HEK293 (cell line): ENCODE measurements at regions not wholly inside any gene's neighbourhood (a gene's known extent, or its start where the extent isn't known, plus 50 kb on each side); places are given as distances from the start of the nearest gene placed in this dataset.

Experiments used
- CTCF ChIP-seq: fragments of 450-650 bp; formaldehyde crosslinking; IDR thresholded peaks from 2 replicates; pipeline ENCODE4 v1.5.1; 2016; ENCODE audit warnings: missing biosample characterization, missing genetic modification characterization
- KLF1 ChIP-seq: fragments of 450-650 bp; formaldehyde crosslinking; IDR thresholded peaks from 2 replicates; pipeline ENCODE4 v1.5.1; 2016; ENCODE audit warnings: missing biosample characterization, missing genetic modification characterization
- PATZ1 ChIP-seq: fragments of 450-650 bp; formaldehyde crosslinking; IDR thresholded peaks from 2 replicates; pipeline ENCODE4 v1.5.1; 2016; ENCODE audit warnings: missing biosample characterization, missing genetic modification characterization
- PBX3 ChIP-seq: sonication (generic); formaldehyde crosslinking; IDR thresholded peaks from 2 replicates; pipeline ENCODE4 v1.8.1; 2022; ENCODE audit warnings: mild to moderate bottlenecking, moderate library complexity, missing genetic modification reagents
- REPIN1 ChIP-seq: fragments of 450-650 bp; formaldehyde crosslinking; IDR thresholded peaks from 2 replicates; pipeline ENCODE4 v1.5.1; 2017; ENCODE audit warnings: missing biosample characterization, missing genetic modification characterization, low read depth
- ZFP37 ChIP-seq: fragments of 450-650 bp; formaldehyde crosslinking; IDR thresholded peaks from 2 replicates; pipeline ENCODE4 v1.5.1; 2016; ENCODE audit warnings: missing biosample characterization, missing genetic modification characterization
- ZNF121 ChIP-seq: fragments of 450-650 bp; formaldehyde crosslinking; IDR thresholded peaks from 2 replicates; pipeline ENCODE4 v1.5.1; 2016; ENCODE audit warnings: missing biosample characterization, missing genetic modification characterization
- ZNF146 ChIP-seq: fragments of 450-650 bp; formaldehyde crosslinking; IDR thresholded peaks from 2 replicates; pipeline ENCODE4 v1.5.1; 2016; ENCODE audit warnings: missing biosample characterization, missing genetic modification characterization
- ZNF530 ChIP-seq: fragments of 450-650 bp; formaldehyde crosslinking; IDR thresholded peaks from 2 replicates; pipeline ENCODE4 v1.5.1; 2016; ENCODE audit warnings: low read depth, missing biosample characterization, missing genetic modification characterization
- ZNF621 ChIP-seq: fragments of 450-650 bp; formaldehyde crosslinking; IDR thresholded peaks from 2 replicates; pipeline ENCODE4 v1.5.1; 2017; ENCODE audit warnings: missing biosample characterization, missing genetic modification characterization
- ZNF639 ChIP-seq: fragments of 450-650 bp; formaldehyde crosslinking; IDR thresholded peaks from 2 replicates; pipeline ENCODE4 v1.5.1; 2016; ENCODE audit warnings: missing biosample characterization, missing genetic modification characterization
- ZNF776 ChIP-seq: fragments of 450-650 bp; formaldehyde crosslinking; IDR thresholded peaks from 2 replicates; pipeline ENCODE4 v1.5.0; 2017; ENCODE audit warnings: missing biosample characterization, missing genetic modification characterization, borderline replicate concordance
- ZSCAN30 ChIP-seq: fragments of 450-650 bp; IDR thresholded peaks from 2 replicates; pipeline ENCODE4 v1.5.1; 2018; ENCODE audit warnings: missing biosample characterization, mild to moderate bottlenecking, missing genetic modification characterization, moderate library complexity
- ZXDB ChIP-seq: fragments of 450-650 bp; formaldehyde crosslinking; IDR thresholded peaks from 2 replicates; pipeline ENCODE4 v1.5.1; 2016; ENCODE audit warnings: missing biosample characterization, missing genetic modification characterization

GRCh38 chr9:84557751-84558150 is 111.8 kb upstream of the NTRK2 start:
- TF ChIP-seq CTCF, result no peak
- TF ChIP-seq ZNF621 (tag by site-specific recombination), result no peak
- TF ChIP-seq ZNF530 (tag by site-specific recombination), result no peak
- no peak for TF ChIP-seq PATZ1 (tag by site-specific recombination)
- no peak for TF ChIP-seq ZNF639
- no peak for TF ChIP-seq ZFP37
- no peak for TF ChIP-seq ZNF121
- no peak for TF ChIP-seq ZNF776
- TF ChIP-seq ZNF146, result no peak
- no peak for TF ChIP-seq ZXDB (tag by site-specific recombination)
- TF ChIP-seq KLF1, result no peak
- TF ChIP-seq ZSCAN30 (tag by site-specific recombination), result no peak
- no peak for TF ChIP-seq PBX3 (CRISPR knock-in tag)
- no peak for TF ChIP-seq REPIN1 (tag by site-specific recombination)
